GM21619 (cell line): ENCODE measurements at regions not wholly inside any gene's neighbourhood (a gene's known extent, or its start where the extent isn't known, plus 50 kb on each side); places are given as distances from the start of the nearest gene placed in this dataset.
"Not testable (repeated sequence)": the region's sequence is repeated elsewhere in the genome, so short reads cannot be mapped to it uniquely, and the experiment has no call there.

Source experiments
- ATAC-seq: cut with Tn5 transposase; IDR thresholded peaks from one replicate; pipeline ENCODE4 v1.9.1; 2021; ENCODE audit not compliant: unreplicated experiment

DNA sequence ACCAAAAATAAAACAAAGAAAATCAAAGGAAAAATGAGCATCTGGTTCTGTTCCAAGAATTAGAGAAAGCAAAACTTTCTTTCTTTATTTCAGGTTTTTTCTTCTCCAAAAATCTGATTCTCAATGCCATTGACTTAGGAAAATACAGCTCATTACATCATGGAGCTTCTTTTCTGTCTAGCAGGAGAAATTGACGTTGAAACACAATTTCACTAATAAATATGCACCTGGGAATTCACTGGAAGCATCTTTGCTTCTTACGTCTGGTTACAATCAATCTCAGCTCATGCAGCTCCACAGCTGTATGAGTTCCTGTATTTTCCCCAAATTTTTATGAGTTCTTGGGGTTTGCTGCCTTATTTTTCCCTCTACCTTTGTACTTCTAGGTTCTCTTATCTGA lies 1568.6 kb upstream of the GOT2 start:
- ATAC-seq: no peak

DNA sequence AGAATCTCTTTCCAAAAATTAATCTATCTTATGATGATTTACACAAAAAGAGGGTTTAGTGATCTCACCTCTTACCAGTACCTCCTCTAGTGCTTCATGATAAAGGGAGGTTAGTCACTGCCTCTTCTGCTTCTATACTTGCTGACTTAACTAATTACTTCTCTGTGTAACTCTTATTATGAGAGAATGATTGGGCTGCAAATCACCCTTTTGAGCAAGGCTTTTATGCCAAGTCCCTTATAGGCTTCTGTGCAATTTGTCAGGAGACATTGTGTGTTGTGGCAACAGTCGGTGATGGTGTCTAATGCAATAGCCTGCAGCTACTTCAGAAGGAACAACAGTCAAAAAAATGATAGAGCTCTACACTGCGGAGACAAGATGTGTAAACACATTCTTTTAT lies 1568.1 kb upstream of the GOT2 start:
- no peak for ATAC-seq

GRCh38 chr16:60299241-60299776 lies 1565.2 kb upstream of the GOT2 start:
- ATAC-seq: no peak

- ATAC-seq: no peak
Observed at GRCh38 chr16:60295451-60295850, 1561.3 kb upstream of the GOT2 start.

GRCh38 chr16:60285794-60286193 lies 1551.7 kb upstream of the GOT2 start:
- no peak for ATAC-seq

DNA sequence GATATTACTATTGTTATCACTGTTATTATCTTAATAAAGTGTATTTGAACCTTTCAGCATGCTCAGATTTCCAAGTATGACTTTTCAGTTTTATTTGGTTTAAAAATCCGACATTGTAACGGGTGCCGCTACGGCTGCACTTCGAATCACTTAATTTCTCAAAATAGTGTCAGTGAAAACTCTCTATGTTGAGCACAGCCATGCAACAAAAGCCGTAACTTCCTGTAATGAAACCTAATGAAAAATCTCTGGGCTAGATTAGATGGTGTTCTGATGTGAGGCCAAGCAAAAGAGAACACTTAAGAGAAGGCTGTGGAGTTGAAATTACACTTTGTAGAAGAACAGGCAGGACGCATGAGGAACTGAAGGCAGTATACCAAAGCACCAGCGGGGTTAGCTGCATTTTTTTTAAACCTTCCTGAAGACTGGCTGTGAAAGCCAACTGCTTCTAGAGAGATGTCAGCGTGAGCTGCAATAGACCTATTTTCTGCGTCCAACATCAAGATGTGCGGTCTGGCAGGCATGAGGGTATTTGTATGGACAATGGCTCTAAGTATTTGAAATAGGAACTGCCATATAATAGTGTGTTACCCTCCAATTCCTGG lies 1545.0 kb upstream of the GOT2 start:
- ATAC-seq: no peak

GRCh38 chr16:60274431-60275019 lies 1540.4 kb upstream of the GOT2 start:
- ATAC-seq: no peak

- no peak for ATAC-seq
Observed at GRCh38 chr16:60271781-60272180, 1537.7 kb upstream of the GOT2 start.

DNA sequence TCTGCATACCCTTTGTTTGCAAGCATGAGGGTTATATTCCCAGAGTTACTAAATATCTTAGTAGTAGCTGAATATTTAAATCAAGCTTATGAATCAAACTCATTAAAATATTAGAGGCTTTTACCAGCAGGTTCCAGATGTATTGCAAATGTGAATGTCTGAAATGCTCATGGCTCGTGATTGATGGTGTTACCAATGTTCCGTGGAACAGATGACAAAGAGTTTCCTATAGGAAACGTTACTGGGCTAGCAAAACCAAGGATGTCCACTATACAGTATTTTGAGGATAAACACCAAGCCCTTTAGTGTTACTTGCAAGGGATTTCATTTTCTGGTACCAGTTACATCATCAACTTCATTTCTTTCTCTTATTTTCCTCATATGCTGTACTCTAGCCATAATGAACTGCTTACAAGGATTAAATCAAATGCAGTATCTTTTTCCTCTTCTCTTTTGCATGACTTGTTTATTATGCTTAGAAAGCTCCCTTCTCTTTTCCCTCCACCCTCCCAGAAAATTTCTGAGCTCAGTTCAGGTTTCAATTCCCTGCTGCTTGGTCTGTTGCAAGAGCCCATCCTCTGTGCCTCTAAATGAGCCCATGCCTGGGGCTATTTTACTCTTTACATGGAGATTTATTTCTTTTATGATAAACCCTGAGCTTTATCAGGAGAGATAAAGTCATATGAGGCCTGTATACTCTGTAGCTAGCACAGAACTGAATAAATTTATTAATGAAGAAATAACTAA lies 1537.1 kb upstream of the GOT2 start:
- no peak for ATAC-seq

- ATAC-seq: no peak
Observed at GRCh38 chr16:60261425-60261824, 1527.3 kb upstream of the GOT2 start.

DNA sequence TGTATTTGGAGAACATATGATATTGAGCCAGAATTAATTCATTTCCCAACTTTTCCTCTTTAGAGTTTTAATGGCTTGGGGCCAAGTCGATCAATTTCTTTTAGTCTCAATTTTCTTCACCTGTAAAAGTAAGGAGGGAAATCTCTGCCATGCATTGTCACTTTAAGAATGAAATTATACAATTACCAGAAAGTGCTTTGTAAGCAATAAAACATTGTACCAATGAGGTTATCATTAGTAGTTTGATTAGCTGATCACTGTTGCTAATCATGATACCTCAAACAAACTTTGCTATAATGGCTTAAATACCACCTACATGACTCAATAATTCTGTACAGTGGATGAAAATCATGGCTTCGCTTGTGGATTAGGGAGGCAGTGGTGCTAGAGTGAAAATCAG lies 1525.8 kb upstream of the GOT2 start:
- no peak for ATAC-seq

GRCh38 chr16:60246086-60246485 lies 1512.0 kb upstream of the GOT2 start:
- no peak for ATAC-seq

- ATAC-seq: no peak
Observed at GRCh38 chr16:60241671-60242070, 1507.6 kb upstream of the GOT2 start.

DNA sequence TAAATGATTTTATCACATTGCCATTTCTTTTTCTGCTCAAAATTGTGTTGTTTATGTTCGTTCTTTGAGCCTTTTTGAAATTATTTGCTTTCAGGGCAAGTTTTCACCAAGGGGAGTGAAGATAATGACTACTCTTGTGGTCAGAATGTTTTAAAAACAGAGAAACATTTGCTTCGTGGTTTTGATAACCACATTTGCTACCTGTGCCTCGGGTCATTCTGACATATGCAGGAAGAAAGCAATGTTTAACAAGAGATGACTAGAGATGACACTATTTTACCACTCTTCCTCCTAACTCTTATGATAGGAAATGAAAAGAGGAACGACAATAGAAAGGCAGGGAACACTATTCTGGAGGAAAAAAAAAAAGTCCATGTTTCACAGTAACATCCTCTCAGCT lies 1496.5 kb upstream of the GOT2 start:
- no peak for ATAC-seq

DNA sequence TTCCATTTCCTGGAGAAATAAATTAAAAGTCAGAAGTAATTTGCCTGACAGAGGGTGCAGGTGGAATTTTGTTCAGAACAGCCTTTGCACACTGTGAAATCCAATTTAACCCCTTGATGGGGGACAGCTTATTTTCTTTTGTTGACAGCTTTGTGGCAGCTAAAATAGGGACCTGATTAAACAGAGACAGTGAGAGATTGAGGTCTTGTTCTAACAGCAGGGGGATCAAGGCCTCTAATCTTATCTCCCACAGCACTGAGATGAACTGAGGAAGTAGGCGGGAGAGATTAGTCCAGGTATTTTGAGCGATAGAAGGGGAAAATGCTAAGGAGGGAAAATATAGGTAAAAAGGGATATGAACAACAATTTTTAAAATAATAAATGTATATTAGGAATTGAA lies 1491.4 kb upstream of the GOT2 start:
- no peak for ATAC-seq

DNA sequence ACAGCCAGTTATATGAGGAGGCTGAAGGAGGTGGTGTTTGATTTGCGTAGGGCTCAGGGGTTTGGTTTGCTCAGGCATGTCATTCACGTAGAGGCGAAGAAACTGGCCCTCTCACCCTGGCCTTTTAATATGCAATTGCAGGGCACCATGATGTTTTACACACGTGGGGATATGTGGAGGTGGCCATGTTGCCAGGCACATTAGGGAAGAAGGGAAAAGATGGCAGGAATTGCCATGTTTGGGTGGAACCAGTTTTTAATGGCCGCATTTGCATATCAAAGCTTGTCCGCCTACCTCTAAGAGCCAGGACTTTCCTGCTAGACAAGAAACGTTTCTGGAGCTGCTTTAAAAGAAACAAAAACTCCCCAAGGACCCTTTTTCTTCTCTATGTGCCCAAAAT lies 1483.7 kb upstream of the GOT2 start:
- no peak for ATAC-seq

GRCh38 chr16:60214311-60214710 lies 1480.2 kb upstream of the GOT2 start:
- no peak for ATAC-seq

DNA sequence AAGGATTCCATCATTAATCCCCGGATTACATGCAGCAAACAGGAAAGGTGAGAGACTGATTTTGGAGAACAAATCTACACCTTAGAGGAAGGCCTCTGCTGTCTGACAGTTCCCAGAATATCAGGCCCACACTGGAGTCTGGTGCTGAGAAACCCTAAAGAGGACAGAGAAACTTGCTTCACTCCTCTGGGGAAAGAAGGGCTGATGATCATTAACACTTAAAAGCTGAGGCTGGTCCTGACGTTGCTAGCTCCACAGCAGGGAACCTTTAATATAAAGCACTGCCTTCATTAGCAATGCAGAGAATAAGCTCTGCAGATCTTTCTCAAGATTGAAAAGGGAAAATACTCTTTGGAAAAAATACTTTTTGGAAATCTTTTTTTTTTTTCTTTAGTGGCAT lies 1472.4 kb upstream of the GOT2 start:
- no peak for ATAC-seq

GRCh38 chr16:60204181-60204580 lies 1470.1 kb upstream of the GOT2 start:
- no peak for ATAC-seq

DNA sequence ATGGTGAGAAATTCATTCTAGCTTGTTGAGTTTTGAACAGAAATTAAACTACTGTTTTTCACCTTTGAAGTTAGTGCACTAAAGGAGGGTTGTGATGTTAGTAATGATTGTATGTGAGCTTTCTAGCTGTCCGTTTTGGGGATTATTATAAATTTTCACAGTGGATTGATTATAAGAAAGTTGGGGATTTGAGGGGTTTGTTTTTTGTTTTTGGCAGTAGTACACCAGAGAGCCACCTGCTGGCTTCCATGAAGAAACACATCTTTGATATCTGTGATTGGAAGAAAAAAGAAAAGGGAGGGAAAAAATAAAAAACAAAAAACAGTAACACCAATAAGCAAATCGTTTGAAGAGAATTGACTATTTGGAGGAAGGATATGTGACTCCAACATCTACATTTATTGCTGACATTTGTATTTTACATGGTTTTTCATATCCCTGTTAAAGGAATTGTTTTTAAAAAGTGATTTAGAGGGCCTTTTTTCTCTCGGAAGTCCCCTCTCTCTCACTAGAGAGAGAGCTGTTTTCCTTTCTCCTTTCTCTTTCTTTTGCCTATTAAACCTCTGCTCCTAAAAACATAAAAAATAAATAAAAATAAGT lies 1469.5 kb upstream of the GOT2 start:
- ATAC-seq: no peak

DNA sequence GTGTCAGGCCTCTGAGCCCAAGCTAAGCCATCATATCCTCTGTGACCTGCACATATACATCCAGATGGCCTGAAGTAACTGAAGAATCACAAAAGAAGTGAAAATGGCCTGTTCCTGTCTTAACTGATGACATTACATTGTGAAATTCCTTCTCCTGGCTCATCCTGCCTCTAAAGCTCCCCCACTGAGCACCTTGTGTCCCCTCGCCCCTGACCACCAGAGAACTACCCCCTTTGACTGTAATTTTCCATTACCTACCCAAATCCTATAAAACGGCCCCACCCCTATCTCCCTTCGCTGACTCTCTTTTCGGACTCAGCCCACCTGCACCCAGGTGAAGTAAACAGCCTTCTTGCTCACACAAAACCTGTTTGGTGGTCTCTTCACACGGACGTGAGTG lies 1466.6 kb upstream of the GOT2 start:
- ATAC-seq: not testable (repeated sequence)

- ATAC-seq: no peak
Observed at GRCh38 chr16:60200161-60200560, 1466.0 kb upstream of the GOT2 start.
